ENCODE measurements at regions not wholly inside any gene's neighbourhood (a gene's known extent, or its start where the extent isn't known, plus 50 kb on each side); places are given as distances from the start of the nearest gene placed in this dataset.

DNA sequence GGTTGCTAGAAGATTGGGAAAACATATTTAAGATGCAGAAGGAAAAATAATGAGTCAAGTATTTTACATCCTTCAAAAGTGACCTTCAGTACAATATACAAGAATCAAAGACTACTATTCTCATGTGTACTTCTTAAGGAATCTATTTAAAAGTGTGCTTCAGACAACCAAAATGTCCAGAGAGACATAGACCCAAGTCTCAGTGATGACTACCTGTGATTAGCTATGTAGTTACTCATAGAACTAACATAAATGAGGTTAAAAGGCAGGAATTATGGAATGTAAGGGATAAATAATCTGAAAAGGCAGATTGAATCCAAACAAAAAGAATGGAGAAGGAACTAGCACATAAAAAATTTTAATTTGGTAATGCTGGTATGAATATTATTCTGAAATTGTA, 634.7 kb upstream of the FAM241A start:
- Histone ChIP-seq H4K5ac (ENCODE audit: insufficient read length, low read depth, low read length) (no peak overlapping the region), H2BK5ac (ENCODE audit: low read depth, low read length) (no peak overlapping the region), H3K18ac (ENCODE audit: extremely low read depth, low read length) (no peak overlapping the region), H4K91ac (replicated peaks; ENCODE audit: insufficient read length, low read length) (no peak overlapping the region), H4K8ac (ENCODE audit: extremely low read depth, insufficient read depth, low read length) (no peak overlapping the region), H2BK12ac (ENCODE audit: low read depth, low read length) (no peak overlapping the region), H3K79me2 (ENCODE audit: control insufficient read depth in 1 of 2, insufficient read depth in 2 of 2, low read length in 2 of 2) (no peaks in the 10 kb centered on the region), H2BK120ac (replicated peaks; ENCODE audit: low read depth, low read length) (no peak overlapping the region), H4K20me1 (replicated peaks in 1 of 2; ENCODE audit: control insufficient read depth in 1 of 2, insufficient read depth in 2 of 2, low read length in 2 of 2) (no peaks in the 10 kb centered on the region), H3K4me2 (ENCODE audit: insufficient read depth in 1 of 2, low read depth in 2 of 2, low read length in 2 of 2) (no peak overlapping the region), H3K4ac (replicated peaks; ENCODE audit: insufficient read length, low read depth, low read length) (no peak overlapping the region), H3K23me2 (ENCODE audit: low read depth, low read length) (no peaks in the 10 kb centered on the region), H3K4me3 (ENCODE audit: extremely low read depth in 1 of 4, insufficient read depth in 2 of 4, low read depth in 3 of 4, low read length in 4 of 4) (no peak overlapping the region), H3K27ac (ENCODE audit: low read depth, low read length) (no peak overlapping the region), H3K23ac (ENCODE audit: insufficient read length) (no peak overlapping the region), H3K36me3 (ENCODE audit: control insufficient read depth in 2 of 4, insufficient read depth in 4 of 4, low read length in 3 of 4) (no peaks in the 10 kb centered on the region), H3K56ac (replicated peaks; ENCODE audit: insufficient read length, low read depth, low read length) (no peak overlapping the region), H3K9me3 (ENCODE audit: insufficient read depth in 2 of 2, low read depth in 1 of 2, low read length in 1 of 2) (no peaks in the 10 kb centered on the region), H3K79me1 (ENCODE audit: low read depth, low read length) (no peaks in the 10 kb centered on the region), H2BK15ac (ENCODE audit: low read length) (no peak overlapping the region), H3K9ac (replicated peaks in 1 of 4; ENCODE audit: extremely low read depth in 1 of 4, low read depth in 3 of 4, low read length in 3 of 4) (no peak overlapping the region), H2BK20ac (ENCODE audit: low read length) (no peak overlapping the region), H2AFZ (ENCODE audit: low read length) (no peak overlapping the region), H3K4me1 (replicated peaks in 1 of 4; ENCODE audit: control insufficient read depth in 3 of 4, insufficient read depth in 4 of 4, low read length in 3 of 4) (no peaks in the 10 kb centered on the region), H3K27me3 (replicated peaks in 1 of 4; ENCODE audit: control insufficient read depth in 3 of 4, extremely low read depth in 1 of 4, insufficient read depth in 3 of 4, low read length in 3 of 4) (no peaks in the 10 kb centered on the region), H2AK5ac (ENCODE audit: low read depth, low read length) (no peak overlapping the region), H3K14ac (ENCODE audit: insufficient read length) (no peak overlapping the region)
- DNase-seq (ENCODE audit: low read depth in 1 of 2, low spot score in 2 of 2) (no peak), FAIRE-seq (no peak)
- POLR2A ChIA-PET (ENCODE audit: partially characterized antibody), result no interaction called here
- CTCF ChIA-PET (ENCODE audit: partially characterized antibody), result no interaction called here
- TF ChIP-seq RNF2 (IDR thresholded peaks at IDR 0.05; ENCODE audit: borderline replicate concordance, low read depth, low read length, missing control alignments, poor library complexity, severe bottlenecking), result no peak
- TF ChIP-seq BACH1 (IDR thresholded peaks at IDR 0.05; ENCODE audit: low read length), result no peak
- no peak for TF ChIP-seq GABPA (IDR thresholded peaks at IDR 0.05; ENCODE audit: borderline replicate concordance, insufficient read depth, low read length)
- TF ChIP-seq EZH2 (IDR thresholded peaks at IDR 0.05; ENCODE audit: low read depth, low read length, severe bottlenecking), result no peak
- no peak for TF ChIP-seq KDM5A (IDR thresholded peaks at IDR 0.05; ENCODE audit: low read length)
- TF ChIP-seq, protein P1, sequence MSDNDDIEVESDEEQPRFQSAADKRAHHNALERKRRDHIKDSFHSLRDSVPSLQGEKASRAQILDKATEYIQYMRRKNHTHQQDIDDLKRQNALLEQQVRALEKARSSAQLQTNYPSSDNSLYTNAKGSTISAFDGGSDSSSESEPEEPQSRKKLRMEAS (IDR thresholded peaks at IDR 0.05), result no peak
- no peak for TF ChIP-seq CBX8 (IDR thresholded peaks at IDR 0.05; ENCODE audit: borderline replicate concordance, low read depth, low read length)
- no peak for TF ChIP-seq KDM4A (IDR thresholded peaks at IDR 0.05; ENCODE audit: low read depth, low read length, severe bottlenecking)
- no peak for TF ChIP-seq CEBPB (IDR thresholded peaks at IDR 0.05; ENCODE audit: low read depth, low read length)
- TF ChIP-seq ASH2L (IDR thresholded peaks at IDR 0.05; ENCODE audit: low read length), result no peak
- TF ChIP-seq, protein P2, sequence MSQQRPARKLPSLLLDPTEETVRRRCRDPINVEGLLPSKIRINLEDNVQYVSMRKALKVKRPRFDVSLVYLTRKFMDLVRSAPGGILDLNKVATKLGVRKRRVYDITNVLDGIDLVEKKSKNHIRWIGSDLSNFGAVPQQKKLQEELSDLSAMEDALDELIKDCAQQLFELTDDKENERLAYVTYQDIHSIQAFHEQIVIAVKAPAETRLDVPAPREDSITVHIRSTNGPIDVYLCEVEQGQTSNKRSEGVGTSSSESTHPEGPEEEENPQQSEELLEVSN (IDR thresholded peaks at IDR 0.05), result no peak
- TF ChIP-seq PHF8 (conservative IDR thresholded peaks at IDR 0.05; ENCODE audit: low read depth, low read length), result no peak
- TF ChIP-seq, protein P3, sequence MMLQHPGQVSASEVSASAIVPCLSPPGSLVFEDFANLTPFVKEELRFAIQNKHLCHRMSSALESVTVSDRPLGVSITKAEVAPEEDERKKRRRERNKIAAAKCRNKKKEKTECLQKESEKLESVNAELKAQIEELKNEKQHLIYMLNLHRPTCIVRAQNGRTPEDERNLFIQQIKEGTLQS (IDR thresholded peaks at IDR 0.05; ENCODE audit: insufficient read depth, low read depth, low read length), result no peak
- no peak for TF ChIP-seq SAP30 (IDR thresholded peaks at IDR 0.05; ENCODE audit: insufficient read depth, insufficient replicate concordance, low read length)
